CD14-positive monocyte (primary cell): ENCODE measurements at regions not wholly inside any gene's neighbourhood (a gene's known extent, or its start where the extent isn't known, plus 50 kb on each side); places are given as distances from the start of the nearest gene placed in this dataset.

Experiments
- DNase-seq, 3 donors: peaks; one replicate each; pipeline ENCODE4 v3.0.0-alpha.2; 2011 to 2022
- H2AFZ ChIP-seq: 2 replicates; pipeline ENCODE4 v1.6.0; 2012; ENCODE audit warnings: mild to moderate bottlenecking, low read depth, low read length, inconsistent platforms; ENCODE audit not compliant: insufficient read depth, poor library complexity, severe bottlenecking
- H3K27ac ChIP-seq, 2 donors: 1 replicate in 1 of 2; 2 replicates in 1 of 2; pipeline ENCODE4 v1.5.1; 2012 to 2013; ENCODE audit warnings: low read length in 2 of 2, control low read depth in 1 of 2, inconsistent platforms in 1 of 2, low read depth in 1 of 2, mild to moderate bottlenecking in 1 of 2
- H3K27me3 ChIP-seq, 2 donors: one replicate each; pipeline versions ENCODE4 v1.6.0 to v1.6.1; 2011 to 2013; ENCODE audit warnings: low read length in 2 of 2; ENCODE audit not compliant: control insufficient read depth in 2 of 2, insufficient read depth in 2 of 2
- H3K36me3 ChIP-seq, 2 donors: replicated peaks in 1 of 2; 1 replicate in 1 of 2; 2 replicates in 1 of 2; pipeline versions ENCODE4 v1.5.1 to v1.6.1; 2012 to 2013; ENCODE audit warnings: low read length in 2 of 2, control low read depth in 1 of 2, inconsistent platforms in 1 of 2, mild to moderate bottlenecking in 1 of 2; ENCODE audit not compliant: insufficient read depth in 2 of 2, control insufficient read depth in 1 of 2
- H3K4me1 ChIP-seq, 2 donors: 1 replicate in 1 of 2; 2 replicates in 1 of 2; pipeline versions ENCODE4 v1.5.1 to v1.6.1; 2012 to 2013; ENCODE audit warnings: low read length in 2 of 2, control low read depth in 1 of 2, inconsistent platforms in 1 of 2, mild to moderate bottlenecking in 1 of 2, moderate library complexity in 1 of 2; ENCODE audit not compliant: insufficient read depth in 2 of 2, control insufficient read depth in 1 of 2
- H3K4me2 ChIP-seq: replicated peaks from 2 replicates; pipeline ENCODE3; 2012; ENCODE audit warnings: low read length, moderate library complexity, mild to moderate bottlenecking; ENCODE audit not compliant: poor library complexity, severe bottlenecking; ENCODE audit errors: extremely low read depth
- H3K4me3 ChIP-seq, 3 experiments: fragments of 200-600 bp in 1 of 3; sonication (generic) in 1 of 3; replicated peaks in 1 of 3; 1 replicate in 2 of 3; 2 replicates in 1 of 3; pipeline ENCODE4 v1.5.1; 2011 to 2013; ENCODE audit warnings: low read length in 3 of 3, mild to moderate bottlenecking in 3 of 3, control low read depth in 2 of 3, low read depth in 2 of 3, inconsistent platforms in 1 of 3, moderate library complexity in 1 of 3
- H3K79me2 ChIP-seq: 2 replicates; pipeline ENCODE4 v1.6.0; 2012; ENCODE audit warnings: mild to moderate bottlenecking, control low read depth, inconsistent platforms, low read length, moderate library complexity; ENCODE audit not compliant: insufficient read depth
- H3K9ac ChIP-seq: 2 replicates; pipeline ENCODE4 v1.6.0; 2017; ENCODE audit warnings: low read length, mild to moderate bottlenecking; ENCODE audit not compliant: insufficient read depth, poor library complexity, severe bottlenecking
- H3K9me3 ChIP-seq, 2 donors: replicated peaks in 1 of 2; 1 replicate in 1 of 2; 2 replicates in 1 of 2; pipeline versions ENCODE4 v1.5.1 to v1.6.1; 2012 to 2013; ENCODE audit warnings: low read length in 2 of 2, control low read depth in 1 of 2; ENCODE audit not compliant: control insufficient read depth in 1 of 2, insufficient read depth in 1 of 2
- H4K20me1 ChIP-seq: 2 replicates; pipeline ENCODE4 v1.6.0; 2012; ENCODE audit warnings: mild to moderate bottlenecking, low read length, control low read depth, moderate library complexity; ENCODE audit not compliant: insufficient read depth
- H3K27ac Mint-ChIP-seq, 7 donors: one replicate each; pipeline ENCODE4 v1.8.0; 2020; ENCODE audit warnings: mild to moderate bottlenecking in 7 of 7, mixed read lengths in 7 of 7, moderate library complexity in 6 of 7, inconsistent platforms in 2 of 7
- H3K27me3 Mint-ChIP-seq, 3 donors: one replicate each; pipeline ENCODE4 v1.8.0; 2021 to 2022; ENCODE audit warnings: low read depth in 3 of 3, mild to moderate bottlenecking in 3 of 3, mixed read lengths in 3 of 3, moderate library complexity in 3 of 3, inconsistent platforms in 1 of 3
- H3K36me3 Mint-ChIP-seq, 2 donors: one replicate each; pipeline ENCODE4 v1.8.0; 2020; ENCODE audit warnings: mixed read lengths in 2 of 2, inconsistent platforms in 1 of 2, mild to moderate bottlenecking in 1 of 2
- H3K4me1 Mint-ChIP-seq: one replicate; pipeline ENCODE4 v1.8.0; 2020; ENCODE audit warnings: mild to moderate bottlenecking, mixed read lengths
- H3K4me3 Mint-ChIP-seq, 2 donors: one replicate each; pipeline ENCODE4 v1.8.0; 2020; ENCODE audit warnings: mild to moderate bottlenecking in 2 of 2, mixed read lengths in 2 of 2, moderate library complexity in 1 of 2
- H3K9me3 Mint-ChIP-seq, 7 donors: one replicate each; pipeline ENCODE4 v1.8.0; 2020 to 2022; ENCODE audit warnings: mixed read lengths in 7 of 7, mild to moderate bottlenecking in 6 of 7, moderate library complexity in 6 of 7, inconsistent platforms in 2 of 7
- CTCF ChIP-seq: fragments of 200-600 bp; IDR thresholded peaks from one replicate; pipeline ENCODE4 v1.8.0; 2022; ENCODE audit warnings: antibody characterized with exemption, mild to moderate bottlenecking
- WGBS: methylation state at CpG from one replicate; pipeline ENCODE4 v1.1.5; 2013; ENCODE audit warnings: missing lambda C conversion rate; ENCODE audit not compliant: insufficient coverage; 5-methylcytosine and 5-hydroxymethylcytosine counted together
- intact Hi-C, 2 donors: fragments of 100-400 bp; cut with micrococcal nuclease; formaldehyde crosslinking; loops; one replicate each; pipeline versions ENCODE4 v1.15.0 to v1.15.1; 2023

GRCh38 chr19:28482221-28482620, 730.7 kb downstream of the UQCRFS1 start:
- Mint-ChIP-seq H3K27ac (no peak overlapping the region), H3K9me3 (peaks cover 0 to 2% (median 0%) of the 10 kb centered on the region in 7 donors), H3K27me3 (peaks cover 0 to 6% (median 2%) of the 10 kb centered on the region in 3 donors), H3K4me3 (no peak overlapping the region), H3K36me3 (no peaks in the 10 kb centered on the region), H3K4me1 (peaks cover 38% of the 10 kb centered on the region)
- DNase-seq, result no peak
- H3K4me3 ChIP-seq, result no peak overlapping the region
- H3K4me1 ChIP-seq, result peaks cover 24 to 30% of the 10 kb centered on the region in 2 donors
- H4K20me1 ChIP-seq, result no peaks in the 10 kb centered on the region
- peaks cover 0 to 2% of the 10 kb centered on the region in 2 donors for H3K9me3 ChIP-seq
- H2AFZ ChIP-seq, result no peak overlapping the region
- H3K27me3 ChIP-seq, result no peaks in the 10 kb centered on the region
- no peaks in the 10 kb centered on the region for H3K79me2 ChIP-seq
- 100% methylated on average over 2 of the region's 3 CpGs for WGBS
- intact Hi-C loops, result no loop called here
- H3K4me2 ChIP-seq, result no peak overlapping the region
- no peaks in the 10 kb centered on the region for H3K36me3 ChIP-seq
- no peak overlapping the region for H3K9ac ChIP-seq
- no peak for TF ChIP-seq CTCF
- no peak overlapping the region for H3K27ac ChIP-seq

GRCh38 chr19:28481674-28482073, 731.3 kb downstream of the UQCRFS1 start:
- no peaks in the 10 kb centered on the region for H3K36me3 Mint-ChIP-seq
- peak overlapping the region; percentile 38 for H2AFZ ChIP-seq
- H3K4me2 ChIP-seq, result peak overlapping the region; percentile 26
- H3K9me3 ChIP-seq, result peaks cover 0 to 2% of the 10 kb centered on the region in 2 donors
- peaks cover 2 to 6% (median 2%) of the 10 kb centered on the region in 3 donors for H3K27me3 Mint-ChIP-seq
- H3K9ac ChIP-seq, result no peak overlapping the region
- no peaks in the 10 kb centered on the region for H3K36me3 ChIP-seq
- peaks cover 0 to 2% (median 0%) of the 10 kb centered on the region in 7 donors for H3K9me3 Mint-ChIP-seq
- no peak overlapping the region for H3K27ac Mint-ChIP-seq
- no peaks in the 10 kb centered on the region for H3K79me2 ChIP-seq
- peak overlapping the region in 1 of 2 donors; percentile 46 for H3K4me3 Mint-ChIP-seq
- no peaks in the 10 kb centered on the region for H3K27me3 ChIP-seq
- peak overlapping the region in 1 of 3 experiments; percentile 19 for H3K4me3 ChIP-seq
- peaks cover 24 to 30% of the 10 kb centered on the region in 2 donors for H3K4me1 ChIP-seq
- 100% methylated on average over 1 of the region's 1 CpG for WGBS
- no peak for TF ChIP-seq CTCF
- intact Hi-C loops, result no loop called here
- H3K4me1 Mint-ChIP-seq, result peaks cover 41% of the 10 kb centered on the region
- no peak overlapping the region for H3K27ac ChIP-seq
- H4K20me1 ChIP-seq, result no peaks in the 10 kb centered on the region
- no peak for DNase-seq
